Activated CD8-positive, alpha-beta T cell treated with anti-CD3 and anti-CD28 coated beads, Interleukin-2, amount 10 ng/mL, durations not matched to agents 7 days and 5 days (primary cell): ENCODE measurements at regions not wholly inside any gene's neighbourhood (a gene's known extent, or its start where the extent isn't known, plus 50 kb on each side); places are given as distances from the start of the nearest gene placed in this dataset.
"Not testable (repeated sequence)": the region's sequence is repeated elsewhere in the genome, so short reads cannot be mapped to it uniquely, and the experiment has no call there.

Source experiments
- ATAC-seq: fragments of 150-1000 bp; cut with Tn5 transposase; one replicate; pipeline ENCODE4 v1.10.0; 2021; ENCODE audit warnings: moderate library complexity
- CTCF ChIA-PET: fragments of 350-600 bp; sonication (Branson Sonifier 250); formaldehyde crosslinking; loops from one replicate; lab custom pipeline; 2021; ENCODE audit warnings: antibody characterized with exemption; lab: Charles Lee
- POLR2A ChIA-PET: fragments of 350-600 bp; sonication (Branson Sonifier 250); formaldehyde crosslinking; loops from one replicate; lab custom pipeline; 2021; ENCODE audit warnings: antibody characterized with exemption; lab: Charles Lee
- DNase-seq: peaks from one replicate; pipeline ENCODE4 v3.0.0-alpha.2; 2020
- H3K27ac Mint-ChIP-seq: one replicate; pipeline ENCODE4 v1.8.0; 2021; ENCODE audit warnings: mild to moderate bottlenecking, mixed read lengths
- H3K27me3 Mint-ChIP-seq: one replicate; pipeline ENCODE4 v1.8.0; 2021; ENCODE audit warnings: low read depth, mixed read lengths
- H3K36me3 Mint-ChIP-seq: one replicate; pipeline ENCODE4 v1.8.0; 2021; ENCODE audit warnings: low read depth, mixed read lengths
- H3K4me1 Mint-ChIP-seq: one replicate; pipeline ENCODE4 v1.8.0; 2021; ENCODE audit warnings: low read depth, mixed read lengths
- H3K4me3 Mint-ChIP-seq: one replicate; pipeline ENCODE4 v1.8.0; 2021; ENCODE audit warnings: mild to moderate bottlenecking, mixed read lengths
- H3K9me3 Mint-ChIP-seq: one replicate; pipeline ENCODE4 v1.8.0; 2022; ENCODE audit warnings: mixed read lengths; ENCODE audit not compliant: insufficient read depth

GRCh38 chr5:96319981-96320739, 112.9 kb downstream of the PCSK1 start:
- ATAC-seq, CTCF ChIA-PET, H3K9me3 Mint-ChIP-seq, H3K27me3 Mint-ChIP-seq, DNase-seq, H3K36me3 Mint-ChIP-seq, H3K4me3 Mint-ChIP-seq, POLR2A ChIA-PET, H3K27ac Mint-ChIP-seq, H3K4me1 Mint-ChIP-seq: not testable (repeated sequence)

GRCh38 chr5:96318569-96319110, 114.4 kb downstream of the PCSK1 start:
- Mint-ChIP-seq H3K4me3 (no peak overlapping the region), H3K4me1 (no peaks in the 10 kb centered on the region), H3K9me3 (no peaks in the 10 kb centered on the region), H3K27me3 (peaks cover 7% of the 10 kb centered on the region), H3K36me3 (no peaks in the 10 kb centered on the region), H3K27ac (no peak overlapping the region)
- ATAC-seq: no peak
- CTCF ChIA-PET: interaction anchor here (0.5 to 1.5 kb wide), 2 partner anchors 18 to 121 kb away, joined by 3 to 4 read pairs; no protein-coding TSS in a partner anchor
- no peak for DNase-seq
- POLR2A ChIA-PET: no interaction called here

- ATAC-seq: no peak
- peaks cover 5% of the 10 kb centered on the region for H3K27me3 Mint-ChIP-seq
- H3K9me3 Mint-ChIP-seq: no peaks in the 10 kb centered on the region
- no peaks in the 10 kb centered on the region for H3K36me3 Mint-ChIP-seq
- CTCF ChIA-PET: interaction anchor here (1.0 to 1.5 kb wide), 2 partner anchors 12 to 18 kb away, joined by 3 read pairs; no protein-coding TSS in a partner anchor
- DNase-seq: no peak
- H3K27ac Mint-ChIP-seq: no peak overlapping the region
- H3K4me1 Mint-ChIP-seq: no peaks in the 10 kb centered on the region
- POLR2A ChIA-PET: no interaction called here
- no peak overlapping the region for H3K4me3 Mint-ChIP-seq
Measured at GRCh38 chr5:96317945-96318344, 115.1 kb downstream of the PCSK1 start.

GRCh38 chr5:96316487-96316886, 116.6 kb downstream of the PCSK1 start:
- Mint-ChIP-seq H3K9me3 (no peaks in the 10 kb centered on the region), H3K27ac (no peak overlapping the region), H3K4me1 (no peaks in the 10 kb centered on the region), H3K27me3 (peaks cover 10% of the 10 kb centered on the region), H3K4me3 (no peak overlapping the region), H3K36me3 (no peaks in the 10 kb centered on the region)
- ChIA-PET POLR2A (no interaction called here), CTCF (no interaction called here)
- ATAC-seq (no peak), DNase-seq (no peak)

- Mint-ChIP-seq H3K36me3 (no peaks in the 10 kb centered on the region), H3K4me3 (no peak overlapping the region), H3K27ac (no peak overlapping the region), H3K4me1 (no peaks in the 10 kb centered on the region), H3K27me3 (peaks cover 12% of the 10 kb centered on the region), H3K9me3 (peaks cover 3% of the 10 kb centered on the region)
- ChIA-PET CTCF (no interaction called here), POLR2A (no interaction called here)
- no peak for DNase-seq
- ATAC-seq: no peak
Measured at GRCh38 chr5:96316017-96316416, 117.0 kb downstream of the PCSK1 start.

- ChIA-PET CTCF (no interaction called here), POLR2A (no interaction called here)
- ATAC-seq (no peak), DNase-seq (no peak)
- H3K27ac Mint-ChIP-seq: no peak overlapping the region
- no peaks in the 10 kb centered on the region for H3K4me1 Mint-ChIP-seq
- H3K9me3 Mint-ChIP-seq: peaks cover 7% of the 10 kb centered on the region
- no peak overlapping the region for H3K4me3 Mint-ChIP-seq
- peaks cover 12% of the 10 kb centered on the region for H3K27me3 Mint-ChIP-seq
- H3K36me3 Mint-ChIP-seq: no peaks in the 10 kb centered on the region
Measured at GRCh38 chr5:96315431-96315830, 117.6 kb downstream of the PCSK1 start.

- DNase-seq: no peak
- Mint-ChIP-seq H3K9me3 (peaks cover 7% of the 10 kb centered on the region), H3K36me3 (no peaks in the 10 kb centered on the region)
Measured at GRCh38 chr5:96312383-96312782, 120.7 kb downstream of the PCSK1 start.

GRCh38 chr5:96307047-96307446, 126.0 kb downstream of the PCSK1 start:
- POLR2A ChIA-PET, ATAC-seq, H3K4me3 Mint-ChIP-seq, H3K36me3 Mint-ChIP-seq, H3K4me1 Mint-ChIP-seq, H3K9me3 Mint-ChIP-seq, H3K27ac Mint-ChIP-seq, H3K27me3 Mint-ChIP-seq, CTCF ChIA-PET, DNase-seq: not testable (repeated sequence)

More at GRCh38 chr5:96312383-96312782, 120.7 kb downstream of the PCSK1 start:
- no peak for ATAC-seq
- no peaks in the 10 kb centered on the region for H3K4me1 Mint-ChIP-seq
- H3K27ac Mint-ChIP-seq: no peak overlapping the region
- POLR2A ChIA-PET: no interaction called here
- CTCF ChIA-PET: interaction anchor here (1.1 kb wide), 1 partner anchor 24 kb away, joined by 4 read pairs; no protein-coding TSS in a partner anchor
- H3K27me3 Mint-ChIP-seq: peaks cover 12% of the 10 kb centered on the region
- no peak overlapping the region for H3K4me3 Mint-ChIP-seq

GRCh38 chr5:96302174-96302738, 130.8 kb downstream of the PCSK1 start:
- Mint-ChIP-seq H3K4me3 (no peak overlapping the region), H3K9me3 (no peaks in the 10 kb centered on the region), H3K27ac (no peak overlapping the region), H3K4me1 (no peaks in the 10 kb centered on the region), H3K36me3 (no peaks in the 10 kb centered on the region), H3K27me3 (peaks cover 2% of the 10 kb centered on the region)
- ChIA-PET CTCF (no interaction called here), POLR2A (interaction anchor here (0.6 kb wide), 1 partner anchor 414 kb away, joined by 3 read pairs; no protein-coding TSS in a partner anchor)
- DNase-seq (no peak), ATAC-seq (no peak)

- no peaks in the 10 kb centered on the region for H3K4me1 Mint-ChIP-seq
- CTCF ChIA-PET: no interaction called here
- DNase-seq (no peak), ATAC-seq (no peak)
- no peak overlapping the region for H3K4me3 Mint-ChIP-seq
- H3K36me3 Mint-ChIP-seq: no peaks in the 10 kb centered on the region
- POLR2A ChIA-PET: no interaction called here
- no peak overlapping the region for H3K27ac Mint-ChIP-seq
- H3K27me3 Mint-ChIP-seq: no peaks in the 10 kb centered on the region
- no peaks in the 10 kb centered on the region for H3K9me3 Mint-ChIP-seq
Measured at GRCh38 chr5:96300976-96301375, 132.1 kb downstream of the PCSK1 start.

- Mint-ChIP-seq H3K4me1 (no peaks in the 10 kb centered on the region), H3K36me3 (no peaks in the 10 kb centered on the region), H3K4me3 (no peak overlapping the region), H3K27me3 (no peaks in the 10 kb centered on the region), H3K9me3 (no peaks in the 10 kb centered on the region), H3K27ac (no peak overlapping the region)
- ATAC-seq (no peak), DNase-seq (no peak)
- ChIA-PET CTCF (no interaction called here), POLR2A (no interaction called here)
Measured at GRCh38 chr5:96297867-96298266, 135.2 kb downstream of the PCSK1 start.

- H3K27ac Mint-ChIP-seq: no peak overlapping the region
- no peak overlapping the region for H3K4me3 Mint-ChIP-seq
- H3K4me1 Mint-ChIP-seq: no peaks in the 10 kb centered on the region
- H3K36me3 Mint-ChIP-seq: no peaks in the 10 kb centered on the region
- DNase-seq (no peak), ATAC-seq (no peak)
- no peaks in the 10 kb centered on the region for H3K9me3 Mint-ChIP-seq
- POLR2A ChIA-PET: no interaction called here
- H3K27me3 Mint-ChIP-seq: no peaks in the 10 kb centered on the region
- CTCF ChIA-PET: no interaction called here
Measured at GRCh38 chr5:96297290-96297689, 135.8 kb downstream of the PCSK1 start.
